SK-N-SH treated with all-trans-retinoic acid at 6 μM for 48 hours (cell line): ENCODE measurements at regions not wholly inside any gene's neighbourhood (a gene's known extent, or its start where the extent isn't known, plus 50 kb on each side); places are given as distances from the start of the nearest gene placed in this dataset.

Experiments
- ATAC-seq: fragments of 200-7000 bp; cut with Tn5 transposase; 3 replicates; pipeline ENCODE4 v1.9.1; 2020; ENCODE audit warnings: mild to moderate bottlenecking, moderate library complexity
- ARNTL ChIP-seq: fragments of 450-650 bp; formaldehyde crosslinking; IDR thresholded peaks from 2 replicates; pipeline ENCODE4 v1.5.0; 2020; ENCODE audit warnings: low read depth, mild to moderate bottlenecking, moderate library complexity, borderline replicate concordance
- BACH2 ChIP-seq: fragments of 250-450 bp; sonication (Bioruptor Pico); IDR thresholded peaks from 2 replicates; pipeline ENCODE4 v1.9.0; 2021; ENCODE audit warnings: mild to moderate bottlenecking, borderline replicate concordance
- CSDC2 ChIP-seq: fragments of 250-450 bp; sonication (Bioruptor Pico); IDR thresholded peaks from 2 replicates; pipeline ENCODE4 v1.5.0; 2020; ENCODE audit warnings: mild to moderate bottlenecking, moderate library complexity
- CSRNP3 ChIP-seq: fragments of 250-450 bp; sonication (Bioruptor Pico); IDR thresholded peaks from 2 replicates; pipeline ENCODE4 v1.5.1; 2021; ENCODE audit warnings: mild to moderate bottlenecking, moderate library complexity
- ESRRG ChIP-seq: fragments of 250-450 bp; sonication (Bioruptor Pico); IDR thresholded peaks from 2 replicates; pipeline ENCODE4 v1.6.1; 2021; ENCODE audit warnings: mild to moderate bottlenecking
- GLIS3 ChIP-seq: fragments of 250-450 bp; sonication (Bioruptor Pico); IDR thresholded peaks from 2 replicates; pipeline ENCODE4 v1.5.0; 2020; ENCODE audit warnings: mild to moderate bottlenecking, moderate library complexity
- ISL1 ChIP-seq: fragments of 250-450 bp; sonication (Bioruptor Pico); IDR thresholded peaks from 2 replicates; pipeline ENCODE4 v2.1.2; 2022; ENCODE audit warnings: mild to moderate bottlenecking, moderate library complexity
- OSR1 ChIP-seq: fragments of 250-450 bp; sonication (Bioruptor Pico); IDR thresholded peaks from 2 replicates; pipeline ENCODE4 v1.8.0; 2022; ENCODE audit warnings: moderate library complexity, mild to moderate bottlenecking, inconsistent platforms
- PPARA ChIP-seq: fragments of 250-450 bp; sonication (Bioruptor Pico); IDR thresholded peaks from 2 replicates; pipeline ENCODE4 v1.5.0; 2020; ENCODE audit warnings: mild to moderate bottlenecking, borderline replicate concordance
- RARB ChIP-seq: fragments of 250-450 bp; sonication (Bioruptor Pico); IDR thresholded peaks from 2 replicates; pipeline ENCODE4 v1.8.0; 2021; ENCODE audit warnings: mild to moderate bottlenecking, moderate library complexity
- SNAI2 ChIP-seq: fragments of 250-450 bp; sonication (Bioruptor Pico); IDR thresholded peaks from 2 replicates; pipeline ENCODE4 v1.5.0; 2020; ENCODE audit warnings: mild to moderate bottlenecking, moderate library complexity
- TCF4 ChIP-seq: fragments of 250-450 bp; sonication (Bioruptor Pico); IDR thresholded peaks from 2 replicates; pipeline ENCODE4 v1.8.0; 2021; ENCODE audit warnings: mild to moderate bottlenecking, moderate library complexity, borderline replicate concordance
- TOX ChIP-seq: fragments of 250-450 bp; sonication (Bioruptor Pico); IDR thresholded peaks from 2 replicates; pipeline ENCODE4 v1.8.0; 2021; ENCODE audit warnings: mild to moderate bottlenecking, moderate library complexity, borderline replicate concordance
- ZC3H10 ChIP-seq: fragments of 250-450 bp; sonication (Bioruptor Pico); IDR thresholded peaks from 2 replicates; pipeline ENCODE4 v1.5.1; 2021; ENCODE audit warnings: mild to moderate bottlenecking, moderate library complexity
- ZNF565 ChIP-seq: fragments of 450-650 bp; formaldehyde crosslinking; conservative IDR thresholded peaks from 2 replicates; pipeline ENCODE4 v1.5.0; 2020; ENCODE audit warnings: low read depth, mild to moderate bottlenecking, moderate library complexity
- ZNF8 ChIP-seq: fragments of 450-650 bp; formaldehyde crosslinking; IDR thresholded peaks from 2 replicates; pipeline ENCODE4 v1.5.0; 2020; ENCODE audit warnings: mild to moderate bottlenecking, moderate library complexity
- TF ChIP-seq, protein P1 (sequence below): fragments of 250-450 bp; sonication (Bioruptor Pico); IDR thresholded peaks from 2 replicates; pipeline ENCODE4 v1.8.0; 2021; ENCODE audit warnings: low read depth, mild to moderate bottlenecking, moderate library complexity, borderline replicate concordance
- TF ChIP-seq, protein P2 (sequence below): fragments of 250-450 bp; sonication (Bioruptor Pico); IDR thresholded peaks from 2 replicates; pipeline ENCODE4 v1.8.0; 2020; ENCODE audit warnings: mild to moderate bottlenecking, moderate library complexity, borderline replicate concordance
- TF ChIP-seq, protein P3 (sequence below): fragments of 250-450 bp; sonication (Bioruptor Pico); IDR thresholded peaks from 2 replicates; pipeline ENCODE4 v1.5.1; 2020; ENCODE audit warnings: low read depth, mild to moderate bottlenecking, moderate library complexity

DNA sequence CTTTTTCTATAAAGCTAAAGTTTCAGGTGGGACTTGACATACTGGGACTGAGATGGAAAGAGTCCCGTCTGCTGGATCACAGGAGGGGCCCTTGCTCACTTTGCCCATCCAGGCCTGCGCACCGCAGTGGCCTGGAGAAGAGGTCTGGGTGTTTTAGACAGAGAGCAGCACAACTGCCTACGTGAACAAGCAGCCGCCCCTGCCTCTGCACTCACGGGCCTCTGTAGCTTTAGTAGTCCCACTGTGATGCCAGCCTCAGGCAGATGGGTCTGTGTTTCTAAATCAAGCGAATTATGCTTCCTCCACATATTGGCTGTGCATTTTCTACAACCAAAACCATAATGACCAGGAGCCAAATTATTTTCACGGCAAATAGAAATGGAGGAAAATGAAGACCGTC lies 184.8 kb upstream of the FOXQ1 start:
- no peak for ATAC-seq
- TF ChIP-seq CSRNP3 (CRISPR knock-in tag) (no peak), GLIS3 (CRISPR knock-in tag) (no peak), ISL1 (no peak), ZC3H10 (CRISPR knock-in tag) (no peak), ESRRG (CRISPR knock-in tag) (no peak), TOX (CRISPR knock-in tag) (no peak)
- TF ChIP-seq, protein P1, sequence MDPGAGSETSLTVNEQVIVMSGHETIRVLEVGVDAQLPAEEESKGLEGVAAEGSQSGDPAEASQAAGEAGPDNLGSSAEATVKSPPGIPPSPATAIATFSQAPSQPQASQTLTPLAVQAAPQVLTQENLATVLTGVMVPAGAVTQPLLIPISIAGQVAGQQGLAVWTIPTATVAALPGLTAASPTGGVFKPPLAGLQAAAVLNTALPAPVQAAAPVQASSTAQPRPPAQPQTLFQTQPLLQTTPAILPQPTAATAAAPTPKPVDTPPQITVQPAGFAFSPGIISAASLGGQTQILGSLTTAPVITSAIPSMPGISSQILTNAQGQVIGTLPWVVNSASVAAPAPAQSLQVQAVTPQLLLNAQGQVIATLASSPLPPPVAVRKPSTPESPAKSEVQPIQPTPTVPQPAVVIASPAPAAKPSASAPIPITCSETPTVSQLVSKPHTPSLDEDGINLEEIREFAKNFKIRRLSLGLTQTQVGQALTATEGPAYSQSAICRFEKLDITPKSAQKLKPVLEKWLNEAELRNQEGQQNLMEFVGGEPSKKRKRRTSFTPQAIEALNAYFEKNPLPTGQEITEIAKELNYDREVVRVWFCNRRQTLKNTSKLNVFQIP (CRISPR knock-in tag) = no peak
- TF ChIP-seq, protein P2, sequence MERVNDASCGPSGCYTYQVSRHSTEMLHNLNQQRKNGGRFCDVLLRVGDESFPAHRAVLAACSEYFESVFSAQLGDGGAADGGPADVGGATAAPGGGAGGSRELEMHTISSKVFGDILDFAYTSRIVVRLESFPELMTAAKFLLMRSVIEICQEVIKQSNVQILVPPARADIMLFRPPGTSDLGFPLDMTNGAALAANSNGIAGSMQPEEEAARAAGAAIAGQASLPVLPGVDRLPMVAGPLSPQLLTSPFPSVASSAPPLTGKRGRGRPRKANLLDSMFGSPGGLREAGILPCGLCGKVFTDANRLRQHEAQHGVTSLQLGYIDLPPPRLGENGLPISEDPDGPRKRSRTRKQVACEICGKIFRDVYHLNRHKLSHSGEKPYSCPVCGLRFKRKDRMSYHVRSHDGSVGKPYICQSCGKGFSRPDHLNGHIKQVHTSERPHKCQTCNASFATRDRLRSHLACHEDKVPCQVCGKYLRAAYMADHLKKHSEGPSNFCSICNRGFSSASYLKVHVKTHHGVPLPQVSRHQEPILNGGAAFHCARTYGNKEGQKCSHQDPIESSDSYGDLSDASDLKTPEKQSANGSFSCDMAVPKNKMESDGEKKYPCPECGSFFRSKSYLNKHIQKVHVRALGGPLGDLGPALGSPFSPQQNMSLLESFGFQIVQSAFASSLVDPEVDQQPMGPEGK (CRISPR knock-in tag) = no peak
- TF ChIP-seq, all 23 proteins: peak for 0

DNA sequence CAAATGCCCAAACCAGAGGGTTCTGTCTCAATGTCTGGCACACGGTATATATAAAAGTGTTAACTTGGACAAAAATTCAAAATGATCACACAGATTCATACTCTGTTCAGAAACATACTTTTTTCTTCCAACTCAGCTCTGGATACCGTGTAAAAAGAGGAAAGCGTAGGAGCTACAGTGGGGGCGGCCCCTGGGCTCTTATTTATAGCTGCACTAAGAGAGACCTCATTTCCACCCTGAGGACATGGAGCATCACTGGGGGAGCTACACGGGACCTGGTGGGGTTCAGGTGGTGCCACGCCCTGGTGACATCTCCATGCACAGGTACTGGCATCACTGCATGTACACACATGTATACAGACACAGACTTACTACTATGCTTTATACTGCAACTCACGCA lies 185.9 kb upstream of the FOXQ1 start:
- TF ChIP-seq, protein P1 (CRISPR knock-in tag) = no peak
- TF ChIP-seq RARB = no peak
- TF ChIP-seq ZC3H10 (CRISPR knock-in tag) = no peak
- TF ChIP-seq, protein P3, sequence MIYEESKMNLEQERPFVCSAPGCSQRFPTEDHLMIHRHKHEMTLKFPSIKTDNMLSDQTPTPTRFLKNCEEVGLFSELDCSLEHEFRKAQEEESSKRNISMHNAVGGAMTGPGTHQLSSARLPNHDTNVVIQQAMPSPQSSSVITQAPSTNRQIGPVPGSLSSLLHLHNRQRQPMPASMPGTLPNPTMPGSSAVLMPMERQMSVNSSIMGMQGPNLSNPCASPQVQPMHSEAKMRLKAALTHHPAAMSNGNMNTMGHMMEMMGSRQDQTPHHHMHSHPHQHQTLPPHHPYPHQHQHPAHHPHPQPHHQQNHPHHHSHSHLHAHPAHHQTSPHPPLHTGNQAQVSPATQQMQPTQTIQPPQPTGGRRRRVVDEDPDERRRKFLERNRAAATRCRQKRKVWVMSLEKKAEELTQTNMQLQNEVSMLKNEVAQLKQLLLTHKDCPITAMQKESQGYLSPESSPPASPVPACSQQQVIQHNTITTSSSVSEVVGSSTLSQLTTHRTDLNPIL = no peak
- no peak for TF ChIP-seq ISL1
- TF ChIP-seq CSRNP3 (CRISPR knock-in tag) = no peak
- no peak for TF ChIP-seq ZNF8 (CRISPR knock-in tag)
- TF ChIP-seq OSR1 (CRISPR knock-in tag) = no peak
- TF ChIP-seq TCF4 (CRISPR knock-in tag) = no peak
- no peak for TF ChIP-seq ARNTL
- TF ChIP-seq PPARA (CRISPR knock-in tag) = no peak
- ATAC-seq = no peak

GRCh38 chr6:1125297-1125696 lies 186.6 kb upstream of the FOXQ1 start:
- ATAC-seq = no peak
- TF ChIP-seq ESRRG (CRISPR knock-in tag) (no peak), ZNF565 (CRISPR knock-in tag) (no peak), TCF4 (CRISPR knock-in tag) (no peak), BACH2 (CRISPR knock-in tag) (no peak), PPARA (CRISPR knock-in tag) (no peak), CSDC2 (no peak), SNAI2 (no peak), TOX (CRISPR knock-in tag) (no peak), RARB (no peak)
- TF ChIP-seq, protein P1 (CRISPR knock-in tag) = no peak
